SK-N-SH (cell line): ENCODE measurements at regions not wholly inside any gene's neighbourhood (a gene's known extent, or its start where the extent isn't known, plus 50 kb on each side); places are given as distances from the start of the nearest gene placed in this dataset.

Experiments
- CTCF ChIA-PET: fragments of 300-600, 350-600 bp; formaldehyde crosslinking; extraction: SDS; loops from one replicate; lab custom pipeline; 2021; lab: Yijun Ruan, JAX
- POLR2A ChIA-PET: fragments of 350-600 bp; sonication (Branson Sonifier 250); formaldehyde crosslinking; extraction: SDS; loops from one replicate; lab custom pipeline; 2020; ENCODE audit warnings: antibody characterized with exemption, inconsistent platforms; lab: Yijun Ruan, JAX
- DNase-seq: peaks from one replicate; pipeline ENCODE4 v3.0.0; 2012
- H2AFZ ChIP-seq: fragments of 200-600 bp; sonication (generic); 2 replicates; pipeline ENCODE4 v1.8.1; 2016; ENCODE audit warnings: antibody characterized with exemption, mild to moderate bottlenecking, low read depth
- H3F3A ChIP-seq: fragments of 200-600 bp; sonication (generic); replicated peaks from 2 replicates; pipeline ENCODE3; 2016; ENCODE audit warnings: antibody characterized with exemption, mild to moderate bottlenecking; ENCODE audit not compliant: insufficient read depth
- H3K27ac ChIP-seq, 2 experiments: fragments of 200-500 bp in 1 of 2; fragments of 200-600 bp in 1 of 2; sonication (Bioruptor generic) in 1 of 2; sonication (generic), shearing (Covaris generic) in 1 of 2; 2 replicates each; pipeline versions ENCODE4 v1.5.1 to v1.6.1; 2014 to 2016; ENCODE audit warnings: low read depth in 2 of 2, inconsistent platforms in 1 of 2, low read length in 1 of 2, mild to moderate bottlenecking in 1 of 2, mixed read lengths in 1 of 2
- H3K27me3 ChIP-seq: fragments of 200-600 bp; sonication (generic), shearing (Covaris generic); 2 replicates; pipeline ENCODE4 v1.6.1; 2016; ENCODE audit warnings: mixed run types; ENCODE audit not compliant: insufficient read depth
- H3K36me3 ChIP-seq, 2 experiments: fragments of 200-500 bp in 1 of 2; fragments of 200-600 bp in 1 of 2; sonication (Bioruptor generic) in 1 of 2; sonication (generic) in 1 of 2; replicated peaks in 1 of 2; 2 replicates each; pipeline versions ENCODE3 to v1.5.1; 2014 to 2016; ENCODE audit warnings: low read length in 1 of 2, mild to moderate bottlenecking in 1 of 2; ENCODE audit not compliant: insufficient read depth in 2 of 2, control insufficient read depth in 1 of 2
- H3K4me1 ChIP-seq, 2 experiments: fragments of 200-500 bp in 1 of 2; fragments of 200-600 bp in 1 of 2; sonication (Bioruptor generic) in 1 of 2; sonication (generic), shearing (Covaris generic) in 1 of 2; 2 replicates each; pipeline versions ENCODE4 v1.5.1 to v1.6.1; 2014 to 2016; ENCODE audit warnings: low read depth in 1 of 2, low read length in 1 of 2, mixed run types in 1 of 2; ENCODE audit not compliant: insufficient read depth in 2 of 2, control insufficient read depth in 1 of 2
- H3K4me2 ChIP-seq: fragments of 200-600 bp; sonication (generic), shearing (Covaris generic); 2 replicates; pipeline ENCODE4 v1.6.1; 2017; ENCODE audit warnings: mixed run types
- H3K4me3 ChIP-seq, 2 experiments: fragments of 200-500 bp in 1 of 2; fragments of 200-600 bp in 1 of 2; sonication (Bioruptor generic) in 1 of 2; sonication (generic), shearing (Covaris generic) in 1 of 2; 2 replicates each; pipeline versions ENCODE4 v1.5.1 to v1.8.1; 2014 to 2016; ENCODE audit warnings: low read depth in 2 of 2, inconsistent platforms in 1 of 2, low read length in 1 of 2, mild to moderate bottlenecking in 1 of 2, mixed read lengths in 1 of 2, moderate library complexity in 1 of 2
- H3K79me2 ChIP-seq: fragments of 200-600 bp; sonication (generic); 2 replicates; pipeline ENCODE4 v1.8.1; 2017; ENCODE audit warnings: mild to moderate bottlenecking; ENCODE audit not compliant: insufficient read depth
- H3K9ac ChIP-seq: fragments of 200-600 bp; sonication (generic); 2 replicates; pipeline ENCODE4 v1.6.1; 2017; ENCODE audit warnings: mixed run types
- H3K9me2 ChIP-seq: fragments of 200-600 bp; sonication (generic); 2 replicates; pipeline ENCODE4 v1.6.1; 2017; ENCODE audit warnings: mixed run types
- H3K9me3 ChIP-seq: fragments of 200-600 bp; sonication (generic); 2 replicates; pipeline ENCODE4 v1.6.1; 2017; ENCODE audit warnings: mixed run types, mild to moderate bottlenecking, moderate library complexity
- H4K20me1 ChIP-seq: fragments of 200-600 bp; sonication (generic); 2 replicates; pipeline ENCODE4 v1.6.1; 2017; ENCODE audit warnings: mild to moderate bottlenecking, mixed run types; ENCODE audit not compliant: insufficient read depth
- CHD2 ChIP-seq: fragments of 150-350 bp; IDR thresholded peaks from 2 replicates; pipeline ENCODE4 v1.6.1; 2018; ENCODE audit warnings: low read length; ENCODE audit not compliant: partially characterized antibody
- CTCF ChIP-seq: fragments of 200-600 bp; sonication (generic); IDR thresholded peaks from 2 replicates; pipeline ENCODE4 v1.6.1; 2017; ENCODE audit warnings: antibody characterized with exemption, mild to moderate bottlenecking, moderate library complexity
- EP300 ChIP-seq, 2 experiments: IDR thresholded peaks; 2 replicates each; pipeline versions ENCODE4 v1.4.0 to v1.6.1; 2012; ENCODE audit warnings: borderline replicate concordance in 1 of 2, low read depth in 1 of 2, low read length in 1 of 2
- EZH2phosphoT487 ChIP-seq: fragments of 200-600 bp; sonication (generic); IDR thresholded peaks from 2 replicates; pipeline ENCODE4 v1.6.1; 2017; ENCODE audit warnings: low read depth, mixed run types, mild to moderate bottlenecking, antibody characterized with exemption, moderate library complexity, borderline replicate concordance
- NRF1 ChIP-seq: IDR thresholded peaks from 2 replicates; pipeline ENCODE4 v1.6.1; 2012; ENCODE audit warnings: low read depth, mild to moderate bottlenecking, low read length
- RCOR1 ChIP-seq: fragments of 150-350 bp; IDR thresholded peaks from 2 replicates; pipeline ENCODE4 v1.6.1; 2017; ENCODE audit warnings: antibody characterized with exemption, low read length
- RXRA ChIP-seq: IDR thresholded peaks from 2 replicates; pipeline ENCODE4 v1.4.0; 2012; ENCODE audit warnings: low read depth, mild to moderate bottlenecking, borderline replicate concordance
- SIN3A ChIP-seq: IDR thresholded peaks from 2 replicates; pipeline ENCODE4 v1.6.1; 2012; ENCODE audit warnings: low read depth, mild to moderate bottlenecking, low read length, moderate library complexity, borderline replicate concordance
- TCF12 ChIP-seq: IDR thresholded peaks from 2 replicates; pipeline ENCODE4 v1.4.0; 2012
- USF1 ChIP-seq: IDR thresholded peaks from 2 replicates; pipeline ENCODE4 v1.4.0; 2012; ENCODE audit warnings: low read depth, borderline replicate concordance
- WGBS: methylation state at CpG from one replicate; pipeline ENCODE4 v1.1.6; 2017; ENCODE audit warnings: low lambda C conversion rate; 5-methylcytosine and 5-hydroxymethylcytosine counted together
- TF ChIP-seq, protein P1 (sequence below): fragments of 150-350 bp; IDR thresholded peaks from 2 replicates; pipeline ENCODE4 v1.6.1; 2016; ENCODE audit warnings: mild to moderate bottlenecking, low read depth, low read length
- TF ChIP-seq, protein P2 (sequence below): IDR thresholded peaks from 2 replicates; pipeline ENCODE4 v1.4.0; 2012; ENCODE audit warnings: low read depth, borderline replicate concordance
- TF ChIP-seq, protein P3 (sequence below): fragments of 150-350 bp; IDR thresholded peaks from 2 replicates; pipeline ENCODE4 v1.6.1; 2017; ENCODE audit warnings: antibody characterized with exemption, low read length, low read depth, borderline replicate concordance

GRCh38 chr5:152869971-152870370, 464.9 kb upstream of the NMUR2 start:
- POLR2A ChIA-PET: no interaction called here
- Histone ChIP-seq H3K9me3 (no peaks in the 10 kb centered on the region), H3K27me3 (no peaks in the 10 kb centered on the region), H3K4me3 (no peak overlapping the region), H3F3A (no peaks in the 10 kb centered on the region), H3K4me2 (no peak overlapping the region), H3K27ac (no peak overlapping the region), H3K9me2 (no peaks in the 10 kb centered on the region), H3K36me3 (no peaks in the 10 kb centered on the region), H2AFZ (no peak overlapping the region), H3K79me2 (no peaks in the 10 kb centered on the region), H4K20me1 (no peaks in the 10 kb centered on the region), H3K9ac (no peak overlapping the region), H3K4me1 (no peaks in the 10 kb centered on the region)
- TF ChIP-seq RCOR1 (no peak), TCF12 (no peak), NRF1 (no peak), EZH2phosphoT487 (no peak), CTCF (no peak), RXRA (no peak), SIN3A (no peak), CHD2 (no peak), EP300 (IDR thresholded peaks at IDR 0.05; ENCODE audit: borderline replicate concordance in 1 of 2, low read depth in 1 of 2, low read length in 1 of 2) (no peak), USF1 (no peak)
- TF ChIP-seq, protein P1, sequence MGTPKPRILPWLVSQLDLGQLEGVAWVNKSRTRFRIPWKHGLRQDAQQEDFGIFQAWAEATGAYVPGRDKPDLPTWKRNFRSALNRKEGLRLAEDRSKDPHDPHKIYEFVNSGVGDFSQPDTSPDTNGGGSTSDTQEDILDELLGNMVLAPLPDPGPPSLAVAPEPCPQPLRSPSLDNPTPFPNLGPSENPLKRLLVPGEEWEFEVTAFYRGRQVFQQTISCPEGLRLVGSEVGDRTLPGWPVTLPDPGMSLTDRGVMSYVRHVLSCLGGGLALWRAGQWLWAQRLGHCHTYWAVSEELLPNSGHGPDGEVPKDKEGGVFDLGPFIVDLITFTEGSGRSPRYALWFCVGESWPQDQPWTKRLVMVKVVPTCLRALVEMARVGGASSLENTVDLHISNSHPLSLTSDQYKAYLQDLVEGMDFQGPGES: no peak
- TF ChIP-seq, protein P2, sequence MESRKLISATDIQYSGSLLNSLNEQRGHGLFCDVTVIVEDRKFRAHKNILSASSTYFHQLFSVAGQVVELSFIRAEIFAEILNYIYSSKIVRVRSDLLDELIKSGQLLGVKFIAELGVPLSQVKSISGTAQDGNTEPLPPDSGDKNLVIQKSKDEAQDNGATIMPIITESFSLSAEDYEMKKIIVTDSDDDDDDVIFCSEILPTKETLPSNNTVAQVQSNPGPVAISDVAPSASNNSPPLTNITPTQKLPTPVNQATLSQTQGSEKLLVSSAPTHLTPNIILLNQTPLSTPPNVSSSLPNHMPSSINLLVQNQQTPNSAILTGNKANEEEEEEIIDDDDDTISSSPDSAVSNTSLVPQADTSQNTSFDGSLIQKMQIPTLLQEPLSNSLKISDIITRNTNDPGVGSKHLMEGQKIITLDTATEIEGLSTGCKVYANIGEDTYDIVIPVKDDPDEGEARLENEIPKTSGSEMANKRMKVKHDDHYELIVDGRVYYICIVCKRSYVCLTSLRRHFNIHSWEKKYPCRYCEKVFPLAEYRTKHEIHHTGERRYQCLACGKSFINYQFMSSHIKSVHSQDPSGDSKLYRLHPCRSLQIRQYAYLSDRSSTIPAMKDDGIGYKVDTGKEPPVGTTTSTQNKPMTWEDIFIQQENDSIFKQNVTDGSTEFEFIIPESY: no peak
- TF ChIP-seq, protein P3, sequence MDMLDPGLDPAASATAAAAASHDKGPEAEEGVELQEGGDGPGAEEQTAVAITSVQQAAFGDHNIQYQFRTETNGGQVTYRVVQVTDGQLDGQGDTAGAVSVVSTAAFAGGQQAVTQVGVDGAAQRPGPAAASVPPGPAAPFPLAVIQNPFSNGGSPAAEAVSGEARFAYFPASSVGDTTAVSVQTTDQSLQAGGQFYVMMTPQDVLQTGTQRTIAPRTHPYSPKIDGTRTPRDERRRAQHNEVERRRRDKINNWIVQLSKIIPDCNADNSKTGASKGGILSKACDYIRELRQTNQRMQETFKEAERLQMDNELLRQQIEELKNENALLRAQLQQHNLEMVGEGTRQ: no peak
- WGBS: 42% methylated on average over 4 of the region's 4 CpGs
- CTCF ChIA-PET: no interaction called here
- no peak for DNase-seq
